ENCODE measurements at regions not wholly inside any gene's neighbourhood (a gene's known extent, or its start where the extent isn't known, plus 50 kb on each side); places are given as distances from the start of the nearest gene placed in this dataset.

DNA sequence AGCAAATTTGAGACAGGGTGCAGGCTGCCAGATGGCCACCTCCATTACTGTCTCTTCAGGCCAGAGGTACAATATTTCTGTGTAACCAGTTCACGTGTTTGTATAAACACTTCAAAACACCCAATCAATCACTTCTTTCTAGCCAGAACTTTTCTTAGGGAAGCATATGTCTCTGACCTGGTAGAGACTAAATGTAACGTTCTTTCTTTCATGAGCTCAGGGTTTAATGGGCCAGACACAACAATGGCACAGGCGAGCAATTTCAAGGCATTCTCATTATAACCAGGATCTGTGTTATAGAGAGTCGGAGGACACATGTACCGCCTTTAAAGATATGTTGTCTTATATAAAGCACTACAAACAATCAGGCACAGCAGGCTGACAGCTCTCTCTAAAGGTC, 1846.4 kb upstream of the PIK3C3 start:
- DNase-seq (ENCODE audit: low spot score) (no peak), ATAC-seq (no peak)
- Histone ChIP-seq H3K36me3 (ENCODE audit: insufficient read depth) (no peaks in the 10 kb centered on the region), H3K4me2 (no peak overlapping the region), H3F3A (replicated peaks; ENCODE audit: low read depth) (no peaks in the 10 kb centered on the region), H3K4me3 (no peak overlapping the region), H2AFZ (no peak overlapping the region), H3K79me2 (replicated peaks; ENCODE audit: insufficient read depth) (no peaks in the 10 kb centered on the region), H3K4me1 (ENCODE audit: insufficient read depth) (no peaks in the 10 kb centered on the region), H3K9me2 (ENCODE audit: insufficient read depth) (0 out of 2 replicates have a peak, but pooled peaks cover 3% of the 10 kb centered on the region), H3K27ac (ENCODE audit: low read depth) (no peak overlapping the region), H3K27me3 (ENCODE audit: insufficient read depth) (no peaks in the 10 kb centered on the region), H4K20me1 (replicated peaks; ENCODE audit: insufficient read depth) (0 out of 2 replicates have a peak, but pooled peaks cover 1% of the 10 kb centered on the region)
- Mint-ChIP-seq H3K27me3 (ENCODE audit: insufficient read depth, low read depth, poor library complexity) (no peaks in the 10 kb centered on the region), H3K36me3 (ENCODE audit: low read depth) (no peaks in the 10 kb centered on the region), H3K4me3 (no peak overlapping the region), H3K9me3 (no peaks in the 10 kb centered on the region), H3K4me1 (no peaks in the 10 kb centered on the region), H3K27ac (no peak overlapping the region)
- no peak for TF ChIP-seq POLR2AphosphoS5 (IDR thresholded peaks at IDR 0.05; ENCODE audit: low read depth)
- TF ChIP-seq NANOG (IDR thresholded peaks at IDR 0.05; ENCODE audit: borderline replicate concordance), result no peak
- TF ChIP-seq ZNF331 (CRISPR knock-in tag; IDR thresholded peaks at IDR 0.05; ENCODE audit: low read depth), result no peak
- no peak for TF ChIP-seq EZH2 (IDR thresholded peaks at IDR 0.05; ENCODE audit: low read depth, unreplicated experiment)
- TF ChIP-seq, protein P1, sequence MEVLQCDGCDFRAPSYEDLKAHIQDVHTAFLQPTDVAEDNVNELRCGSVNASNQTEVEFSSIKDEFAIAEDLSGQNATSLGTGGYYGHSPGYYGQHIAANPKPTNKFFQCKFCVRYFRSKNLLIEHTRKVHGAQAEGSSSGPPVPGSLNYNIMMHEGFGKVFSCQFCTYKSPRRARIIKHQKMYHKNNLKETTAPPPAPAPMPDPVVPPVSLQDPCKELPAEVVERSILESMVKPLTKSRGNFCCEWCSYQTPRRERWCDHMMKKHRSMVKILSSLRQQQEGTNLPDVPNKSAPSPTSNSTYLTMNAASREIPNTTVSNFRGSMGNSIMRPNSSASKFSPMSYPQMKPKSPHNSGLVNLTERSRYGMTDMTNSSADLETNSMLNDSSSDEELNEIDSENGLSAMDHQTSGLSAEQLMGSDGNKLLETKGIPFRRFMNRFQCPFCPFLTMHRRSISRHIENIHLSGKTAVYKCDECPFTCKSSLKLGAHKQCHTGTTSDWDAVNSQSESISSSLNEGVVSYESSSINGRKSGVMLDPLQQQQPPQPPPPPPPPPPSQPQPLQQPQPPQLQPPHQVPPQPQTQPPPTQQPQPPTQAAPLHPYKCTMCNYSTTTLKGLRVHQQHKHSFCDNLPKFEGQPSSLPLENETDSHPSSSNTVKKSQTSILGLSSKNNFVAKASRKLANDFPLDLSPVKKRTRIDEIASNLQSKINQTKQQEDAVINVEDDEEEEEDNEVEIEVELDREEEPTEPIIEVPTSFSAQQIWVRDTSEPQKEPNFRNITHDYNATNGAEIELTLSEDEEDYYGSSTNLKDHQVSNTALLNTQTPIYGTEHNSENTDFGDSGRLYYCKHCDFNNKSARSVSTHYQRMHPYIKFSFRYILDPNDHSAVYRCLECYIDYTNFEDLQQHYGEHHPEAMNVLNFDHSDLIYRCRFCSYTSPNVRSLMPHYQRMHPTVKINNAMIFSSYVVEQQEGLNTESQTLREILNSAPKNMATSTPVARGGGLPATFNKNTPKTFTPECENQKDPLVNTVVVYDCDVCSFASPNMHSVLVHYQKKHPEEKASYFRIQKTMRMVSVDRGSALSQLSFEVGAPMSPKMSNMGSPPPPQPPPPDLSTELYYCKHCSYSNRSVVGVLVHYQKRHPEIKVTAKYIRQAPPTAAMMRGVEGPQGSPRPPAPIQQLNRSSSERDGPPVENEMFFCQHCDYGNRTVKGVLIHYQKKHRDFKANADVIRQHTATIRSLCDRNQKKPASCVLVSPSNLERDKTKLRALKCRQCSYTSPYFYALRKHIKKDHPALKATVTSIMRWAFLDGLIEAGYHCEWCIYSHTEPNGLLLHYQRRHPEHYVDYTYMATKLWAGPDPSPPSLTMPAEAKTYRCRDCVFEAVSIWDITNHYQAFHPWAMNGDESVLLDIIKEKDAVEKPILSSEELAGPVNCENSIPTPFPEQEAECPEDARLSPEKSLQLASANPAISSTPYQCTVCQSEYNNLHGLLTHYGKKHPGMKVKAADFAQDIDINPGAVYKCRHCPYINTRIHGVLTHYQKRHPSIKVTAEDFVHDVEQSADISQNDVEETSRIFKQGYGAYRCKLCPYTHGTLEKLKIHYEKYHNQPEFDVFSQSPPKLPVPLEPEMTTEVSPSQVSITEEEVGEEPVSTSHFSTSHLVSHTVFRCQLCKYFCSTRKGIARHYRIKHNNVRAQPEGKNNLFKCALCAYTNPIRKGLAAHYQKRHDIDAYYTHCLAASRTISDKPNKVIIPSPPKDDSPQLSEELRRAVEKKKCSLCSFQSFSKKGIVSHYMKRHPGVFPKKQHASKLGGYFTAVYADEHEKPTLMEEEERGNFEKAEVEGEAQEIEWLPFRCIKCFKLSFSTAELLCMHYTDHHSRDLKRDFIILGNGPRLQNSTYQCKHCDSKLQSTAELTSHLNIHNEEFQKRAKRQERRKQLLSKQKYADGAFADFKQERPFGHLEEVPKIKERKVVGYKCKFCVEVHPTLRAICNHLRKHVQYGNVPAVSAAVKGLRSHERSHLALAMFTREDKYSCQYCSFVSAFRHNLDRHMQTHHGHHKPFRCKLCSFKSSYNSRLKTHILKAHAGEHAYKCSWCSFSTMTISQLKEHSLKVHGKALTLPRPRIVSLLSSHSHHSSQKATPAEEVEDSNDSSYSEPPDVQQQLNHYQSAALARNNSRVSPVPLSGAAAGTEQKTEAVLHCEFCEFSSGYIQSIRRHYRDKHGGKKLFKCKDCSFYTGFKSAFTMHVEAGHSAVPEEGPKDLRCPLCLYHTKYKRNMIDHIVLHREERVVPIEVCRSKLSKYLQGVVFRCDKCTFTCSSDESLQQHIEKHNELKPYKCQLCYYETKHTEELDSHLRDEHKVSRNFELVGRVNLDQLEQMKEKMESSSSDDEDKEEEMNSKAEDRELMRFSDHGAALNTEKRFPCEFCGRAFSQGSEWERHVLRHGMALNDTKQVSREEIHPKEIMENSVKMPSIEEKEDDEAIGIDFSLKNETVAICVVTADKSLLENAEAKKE (CRISPR knock-in tag; IDR thresholded peaks at IDR 0.05), result no peak
- TF ChIP-seq CREB1 (CRISPR knock-in tag; IDR thresholded peaks at IDR 0.05; ENCODE audit: low read depth), result no peak
- TF ChIP-seq, protein P2, sequence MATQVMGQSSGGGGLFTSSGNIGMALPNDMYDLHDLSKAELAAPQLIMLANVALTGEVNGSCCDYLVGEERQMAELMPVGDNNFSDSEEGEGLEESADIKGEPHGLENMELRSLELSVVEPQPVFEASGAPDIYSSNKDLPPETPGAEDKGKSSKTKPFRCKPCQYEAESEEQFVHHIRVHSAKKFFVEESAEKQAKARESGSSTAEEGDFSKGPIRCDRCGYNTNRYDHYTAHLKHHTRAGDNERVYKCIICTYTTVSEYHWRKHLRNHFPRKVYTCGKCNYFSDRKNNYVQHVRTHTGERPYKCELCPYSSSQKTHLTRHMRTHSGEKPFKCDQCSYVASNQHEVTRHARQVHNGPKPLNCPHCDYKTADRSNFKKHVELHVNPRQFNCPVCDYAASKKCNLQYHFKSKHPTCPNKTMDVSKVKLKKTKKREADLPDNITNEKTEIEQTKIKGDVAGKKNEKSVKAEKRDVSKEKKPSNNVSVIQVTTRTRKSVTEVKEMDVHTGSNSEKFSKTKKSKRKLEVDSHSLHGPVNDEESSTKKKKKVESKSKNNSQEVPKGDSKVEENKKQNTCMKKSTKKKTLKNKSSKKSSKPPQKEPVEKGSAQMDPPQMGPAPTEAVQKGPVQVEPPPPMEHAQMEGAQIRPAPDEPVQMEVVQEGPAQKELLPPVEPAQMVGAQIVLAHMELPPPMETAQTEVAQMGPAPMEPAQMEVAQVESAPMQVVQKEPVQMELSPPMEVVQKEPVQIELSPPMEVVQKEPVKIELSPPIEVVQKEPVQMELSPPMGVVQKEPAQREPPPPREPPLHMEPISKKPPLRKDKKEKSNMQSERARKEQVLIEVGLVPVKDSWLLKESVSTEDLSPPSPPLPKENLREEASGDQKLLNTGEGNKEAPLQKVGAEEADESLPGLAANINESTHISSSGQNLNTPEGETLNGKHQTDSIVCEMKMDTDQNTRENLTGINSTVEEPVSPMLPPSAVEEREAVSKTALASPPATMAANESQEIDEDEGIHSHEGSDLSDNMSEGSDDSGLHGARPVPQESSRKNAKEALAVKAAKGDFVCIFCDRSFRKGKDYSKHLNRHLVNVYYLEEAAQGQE (IDR thresholded peaks at IDR 0.05; ENCODE audit: unreplicated experiment), result no peak
- no peak for TF ChIP-seq STAT1 (IDR thresholded peaks at IDR 0.05; ENCODE audit: unreplicated experiment)
- TF ChIP-seq JUNB (IDR thresholded peaks at IDR 0.05; ENCODE audit: unreplicated experiment), result no peak
- TF ChIP-seq, protein P3, sequence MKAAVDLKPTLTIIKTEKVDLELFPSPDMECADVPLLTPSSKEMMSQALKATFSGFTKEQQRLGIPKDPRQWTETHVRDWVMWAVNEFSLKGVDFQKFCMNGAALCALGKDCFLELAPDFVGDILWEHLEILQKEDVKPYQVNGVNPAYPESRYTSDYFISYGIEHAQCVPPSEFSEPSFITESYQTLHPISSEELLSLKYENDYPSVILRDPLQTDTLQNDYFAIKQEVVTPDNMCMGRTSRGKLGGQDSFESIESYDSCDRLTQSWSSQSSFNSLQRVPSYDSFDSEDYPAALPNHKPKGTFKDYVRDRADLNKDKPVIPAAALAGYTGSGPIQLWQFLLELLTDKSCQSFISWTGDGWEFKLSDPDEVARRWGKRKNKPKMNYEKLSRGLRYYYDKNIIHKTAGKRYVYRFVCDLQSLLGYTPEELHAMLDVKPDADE (IDR thresholded peaks at IDR 0.05), result no peak
- TF ChIP-seq ZNF114 (CRISPR knock-in tag; IDR thresholded peaks at IDR 0.05), result no peak

Measured in GM23338 (cell line).